ENCODE measurements at regions not wholly inside any gene's neighbourhood (a gene's known extent, or its start where the extent isn't known, plus 50 kb on each side); places are given as distances from the start of the nearest gene placed in this dataset.

GRCh38 chr5:82910905-82911304 lies 166.3 kb downstream of the TMEM167A start:
- TF ChIP-seq E2F5 (CRISPR knock-in tag; IDR thresholded peaks at IDR 0.05) (no peak), NFYB (CRISPR knock-in tag; conservative IDR thresholded peaks at IDR 0.05; ENCODE audit: low read depth) (no peak), ATF1 (CRISPR knock-in tag; IDR thresholded peaks at IDR 0.05) (no peak), ZNF671 (CRISPR knock-in tag; IDR thresholded peaks at IDR 0.05) (no peak)
- Mint-ChIP-seq H3K9me3 (peaks cover 15% of the 10 kb centered on the region), H3K27ac (no peak overlapping the region), H3K36me3 (peaks cover 14% of the 10 kb centered on the region), H3K4me3 (no peak overlapping the region), H3K4me1 (peaks cover 10% of the 10 kb centered on the region), H3K27me3 (ENCODE audit: low read depth) (no peaks in the 10 kb centered on the region)
- ChIA-PET CTCF (no interaction called here), POLR2A (no interaction called here)
- ATAC-seq = no peak
- DNase-seq (ENCODE audit: low spot score) = no peak

- POLR2A ChIA-PET = no interaction called here
- CTCF ChIA-PET = no interaction called here
- no peak for ATAC-seq
Measured at GRCh38 chr5:82910491-82910890, 166.7 kb downstream of the TMEM167A start.

DNA sequence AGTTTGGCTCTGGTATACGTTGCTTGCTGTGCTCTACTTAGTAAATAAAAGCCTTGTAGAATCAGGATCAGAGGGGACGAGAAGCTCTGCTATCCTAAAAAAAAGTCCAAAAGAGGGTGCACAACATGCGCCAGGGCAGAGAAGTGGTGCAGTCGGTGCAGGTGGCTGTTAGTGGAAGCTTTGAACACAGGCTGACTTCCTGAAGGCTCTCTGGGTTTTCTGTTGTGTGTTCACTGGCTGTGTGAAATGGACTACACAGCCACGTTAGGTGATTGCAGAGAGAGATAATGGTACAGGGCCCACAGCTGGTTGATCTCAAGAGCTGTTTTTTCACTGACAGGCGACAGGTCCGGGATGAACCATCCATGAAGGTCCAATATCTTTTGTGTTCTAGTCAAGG lies 167.4 kb downstream of the TMEM167A start:
- H3K4me3 Mint-ChIP-seq = no peak overlapping the region
- POLR2A ChIA-PET = no interaction called here
- TF ChIP-seq, protein P1, sequence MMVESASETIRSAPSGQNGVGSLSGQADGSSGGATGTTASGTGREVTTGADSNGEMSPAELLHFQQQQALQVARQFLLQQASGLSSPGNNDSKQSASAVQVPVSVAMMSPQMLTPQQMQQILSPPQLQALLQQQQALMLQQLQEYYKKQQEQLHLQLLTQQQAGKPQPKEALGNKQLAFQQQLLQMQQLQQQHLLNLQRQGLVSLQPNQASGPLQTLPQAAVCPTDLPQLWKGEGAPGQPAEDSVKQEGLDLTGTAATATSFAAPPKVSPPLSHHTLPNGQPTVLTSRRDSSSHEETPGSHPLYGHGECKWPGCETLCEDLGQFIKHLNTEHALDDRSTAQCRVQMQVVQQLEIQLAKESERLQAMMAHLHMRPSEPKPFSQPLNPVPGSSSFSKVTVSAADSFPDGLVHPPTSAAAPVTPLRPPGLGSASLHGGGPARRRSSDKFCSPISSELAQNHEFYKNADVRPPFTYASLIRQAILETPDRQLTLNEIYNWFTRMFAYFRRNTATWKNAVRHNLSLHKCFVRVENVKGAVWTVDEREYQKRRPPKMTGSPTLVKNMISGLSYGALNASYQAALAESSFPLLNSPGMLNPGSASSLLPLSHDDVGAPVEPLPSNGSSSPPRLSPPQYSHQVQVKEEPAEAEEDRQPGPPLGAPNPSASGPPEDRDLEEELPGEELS (CRISPR knock-in tag; IDR thresholded peaks at IDR 0.05) = no peak
- TF ChIP-seq CREB1 (CRISPR knock-in tag; IDR thresholded peaks at IDR 0.05) (no peak), GABPB1 (CRISPR knock-in tag; IDR thresholded peaks at IDR 0.05) (no peak), EMX1 (CRISPR knock-in tag; IDR thresholded peaks at IDR 0.05) (no peak)
- TF ChIP-seq, protein P2, sequence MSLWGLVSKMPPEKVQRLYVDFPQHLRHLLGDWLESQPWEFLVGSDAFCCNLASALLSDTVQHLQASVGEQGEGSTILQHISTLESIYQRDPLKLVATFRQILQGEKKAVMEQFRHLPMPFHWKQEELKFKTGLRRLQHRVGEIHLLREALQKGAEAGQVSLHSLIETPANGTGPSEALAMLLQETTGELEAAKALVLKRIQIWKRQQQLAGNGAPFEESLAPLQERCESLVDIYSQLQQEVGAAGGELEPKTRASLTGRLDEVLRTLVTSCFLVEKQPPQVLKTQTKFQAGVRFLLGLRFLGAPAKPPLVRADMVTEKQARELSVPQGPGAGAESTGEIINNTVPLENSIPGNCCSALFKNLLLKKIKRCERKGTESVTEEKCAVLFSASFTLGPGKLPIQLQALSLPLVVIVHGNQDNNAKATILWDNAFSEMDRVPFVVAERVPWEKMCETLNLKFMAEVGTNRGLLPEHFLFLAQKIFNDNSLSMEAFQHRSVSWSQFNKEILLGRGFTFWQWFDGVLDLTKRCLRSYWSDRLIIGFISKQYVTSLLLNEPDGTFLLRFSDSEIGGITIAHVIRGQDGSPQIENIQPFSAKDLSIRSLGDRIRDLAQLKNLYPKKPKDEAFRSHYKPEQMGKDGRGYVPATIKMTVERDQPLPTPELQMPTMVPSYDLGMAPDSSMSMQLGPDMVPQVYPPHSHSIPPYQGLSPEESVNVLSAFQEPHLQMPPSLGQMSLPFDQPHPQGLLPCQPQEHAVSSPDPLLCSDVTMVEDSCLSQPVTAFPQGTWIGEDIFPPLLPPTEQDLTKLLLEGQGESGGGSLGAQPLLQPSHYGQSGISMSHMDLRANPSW (CRISPR knock-in tag; conservative IDR thresholded peaks at IDR 0.05; ENCODE audit: low read depth) = no peak
- H3K9me3 Mint-ChIP-seq = peaks cover 5% of the 10 kb centered on the region
- H3K4me1 Mint-ChIP-seq = peaks cover 13% of the 10 kb centered on the region
- no peaks in the 10 kb centered on the region for H3K27me3 Mint-ChIP-seq (ENCODE audit: low read depth)
- H3K27ac Mint-ChIP-seq = no peak overlapping the region
- ATAC-seq = no peak
- peaks cover 4% of the 10 kb centered on the region; the same call in 1 of the 2 replicates for H3K36me3 Mint-ChIP-seq
- CTCF ChIA-PET = no interaction called here
- DNase-seq (ENCODE audit: low spot score) = no peak

More at GRCh38 chr5:82910491-82910890, 166.7 kb downstream of the TMEM167A start:
- TF ChIP-seq, protein P3, sequence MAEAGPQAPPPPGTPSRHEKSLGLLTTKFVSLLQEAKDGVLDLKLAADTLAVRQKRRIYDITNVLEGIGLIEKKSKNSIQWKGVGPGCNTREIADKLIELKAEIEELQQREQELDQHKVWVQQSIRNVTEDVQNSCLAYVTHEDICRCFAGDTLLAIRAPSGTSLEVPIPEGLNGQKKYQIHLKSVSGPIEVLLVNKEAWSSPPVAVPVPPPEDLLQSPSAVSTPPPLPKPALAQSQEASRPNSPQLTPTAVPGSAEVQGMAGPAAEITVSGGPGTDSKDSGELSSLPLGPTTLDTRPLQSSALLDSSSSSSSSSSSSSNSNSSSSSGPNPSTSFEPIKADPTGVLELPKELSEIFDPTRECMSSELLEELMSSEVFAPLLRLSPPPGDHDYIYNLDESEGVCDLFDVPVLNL (CRISPR knock-in tag; IDR thresholded peaks at IDR 0.05; ENCODE audit: borderline replicate concordance, low read depth) = no peak
- TF ChIP-seq, protein P4, sequence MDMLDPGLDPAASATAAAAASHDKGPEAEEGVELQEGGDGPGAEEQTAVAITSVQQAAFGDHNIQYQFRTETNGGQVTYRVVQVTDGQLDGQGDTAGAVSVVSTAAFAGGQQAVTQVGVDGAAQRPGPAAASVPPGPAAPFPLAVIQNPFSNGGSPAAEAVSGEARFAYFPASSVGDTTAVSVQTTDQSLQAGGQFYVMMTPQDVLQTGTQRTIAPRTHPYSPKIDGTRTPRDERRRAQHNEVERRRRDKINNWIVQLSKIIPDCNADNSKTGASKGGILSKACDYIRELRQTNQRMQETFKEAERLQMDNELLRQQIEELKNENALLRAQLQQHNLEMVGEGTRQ (CRISPR knock-in tag; IDR thresholded peaks at IDR 0.05) = no peak
- Mint-ChIP-seq H3K4me1 (peaks cover 13% of the 10 kb centered on the region), H3K4me3 (no peak overlapping the region), H3K27me3 (ENCODE audit: low read depth) (no peaks in the 10 kb centered on the region), H3K9me3 (peaks cover 11% of the 10 kb centered on the region), H3K36me3 (peaks cover 10% of the 10 kb centered on the region), H3K27ac (no peak overlapping the region)
- DNase-seq (ENCODE audit: low spot score) = no peak

GRCh38 chr5:82905986-82906385 lies 171.2 kb downstream of the TMEM167A start:
- Mint-ChIP-seq H3K27me3 (ENCODE audit: low read depth) (no peaks in the 10 kb centered on the region), H3K4me1 (peaks cover 13% of the 10 kb centered on the region), H3K27ac (peak overlapping the region; percentile 24; the same call in 1 of the 2 replicates), H3K9me3 (peaks cover 24% of the 10 kb centered on the region), H3K4me3 (no peak overlapping the region), H3K36me3 (peaks cover 16% of the 10 kb centered on the region)
- ATAC-seq = no peak
- POLR2A ChIA-PET = no interaction called here
- TF ChIP-seq PREB (CRISPR knock-in tag; IDR thresholded peaks at IDR 0.05; ENCODE audit: borderline replicate concordance) (no peak), GTF2I (CRISPR knock-in tag; conservative IDR thresholded peaks at IDR 0.05) (no peak), NFYB (CRISPR knock-in tag; conservative IDR thresholded peaks at IDR 0.05; ENCODE audit: low read depth) (no peak), CREM (CRISPR knock-in tag; IDR thresholded peaks at IDR 0.05) (no peak)
- TF ChIP-seq, protein P1 (CRISPR knock-in tag; IDR thresholded peaks at IDR 0.05) = no peak
- TF ChIP-seq, protein P5, sequence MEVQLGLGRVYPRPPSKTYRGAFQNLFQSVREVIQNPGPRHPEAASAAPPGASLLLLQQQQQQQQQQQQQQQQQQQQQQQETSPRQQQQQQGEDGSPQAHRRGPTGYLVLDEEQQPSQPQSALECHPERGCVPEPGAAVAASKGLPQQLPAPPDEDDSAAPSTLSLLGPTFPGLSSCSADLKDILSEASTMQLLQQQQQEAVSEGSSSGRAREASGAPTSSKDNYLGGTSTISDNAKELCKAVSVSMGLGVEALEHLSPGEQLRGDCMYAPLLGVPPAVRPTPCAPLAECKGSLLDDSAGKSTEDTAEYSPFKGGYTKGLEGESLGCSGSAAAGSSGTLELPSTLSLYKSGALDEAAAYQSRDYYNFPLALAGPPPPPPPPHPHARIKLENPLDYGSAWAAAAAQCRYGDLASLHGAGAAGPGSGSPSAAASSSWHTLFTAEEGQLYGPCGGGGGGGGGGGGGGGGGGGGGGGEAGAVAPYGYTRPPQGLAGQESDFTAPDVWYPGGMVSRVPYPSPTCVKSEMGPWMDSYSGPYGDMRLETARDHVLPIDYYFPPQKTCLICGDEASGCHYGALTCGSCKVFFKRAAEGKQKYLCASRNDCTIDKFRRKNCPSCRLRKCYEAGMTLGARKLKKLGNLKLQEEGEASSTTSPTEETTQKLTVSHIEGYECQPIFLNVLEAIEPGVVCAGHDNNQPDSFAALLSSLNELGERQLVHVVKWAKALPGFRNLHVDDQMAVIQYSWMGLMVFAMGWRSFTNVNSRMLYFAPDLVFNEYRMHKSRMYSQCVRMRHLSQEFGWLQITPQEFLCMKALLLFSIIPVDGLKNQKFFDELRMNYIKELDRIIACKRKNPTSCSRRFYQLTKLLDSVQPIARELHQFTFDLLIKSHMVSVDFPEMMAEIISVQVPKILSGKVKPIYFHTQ (CRISPR knock-in tag; IDR thresholded peaks at IDR 0.05) = no peak
- DNase-seq (ENCODE audit: low spot score) = no peak
- CTCF ChIA-PET = no interaction called here
